RWPE2 (cell line): ENCODE measurements at regions not wholly inside any gene's neighbourhood (a gene's known extent, or its start where the extent isn't known, plus 50 kb on each side); places are given as distances from the start of the nearest gene placed in this dataset.

Experiments
- ATAC-seq: fragments of 200-7000 bp; cut with Tn5 transposase; 3 replicates; pipeline ENCODE4 v1.9.1; 2021; ENCODE audit warnings: low read depth
- DNase-seq: peaks from one replicate; pipeline ENCODE4 v3.0.0-alpha.2; 2020; ENCODE audit warnings: low spot score
- H3K27ac ChIP-seq: fragments of 450-650 bp; 2 replicates; pipeline ENCODE4 v1.5.1; 2017; ENCODE audit warnings: mild to moderate bottlenecking; ENCODE audit not compliant: poor library complexity, severe bottlenecking
- H3K27me3 ChIP-seq: fragments of 250-450 bp; sonication (Bioruptor Pico); 2 replicates; pipeline ENCODE4 v1.5.1; 2021; ENCODE audit warnings: mild to moderate bottlenecking, moderate library complexity; ENCODE audit not compliant: insufficient read depth, poor library complexity, severe bottlenecking
- H3K36me3 ChIP-seq: fragments of 250-450 bp; sonication (Bioruptor Pico); 2 replicates; pipeline ENCODE4 v1.5.1; 2020; ENCODE audit warnings: low read depth, mild to moderate bottlenecking, moderate library complexity
- H3K4me1 ChIP-seq: fragments of 250-450 bp; sonication (Bioruptor Pico); 2 replicates; pipeline ENCODE4 v1.5.1; 2021; ENCODE audit warnings: mild to moderate bottlenecking, moderate library complexity; ENCODE audit not compliant: insufficient read depth, poor library complexity, severe bottlenecking
- H3K4me3 ChIP-seq: fragments of 250-450 bp; sonication (Bioruptor Pico); 2 replicates; pipeline ENCODE4 v1.5.1; 2021; ENCODE audit warnings: mild to moderate bottlenecking, moderate library complexity; ENCODE audit not compliant: severe bottlenecking
- H3K9me3 ChIP-seq: fragments of 250-450 bp; sonication (Bioruptor Pico); 2 replicates; pipeline ENCODE4 v1.5.1; 2021; ENCODE audit warnings: mild to moderate bottlenecking, moderate library complexity; ENCODE audit not compliant: severe bottlenecking
- CTCF ChIP-seq: fragments of 450-650 bp; IDR thresholded peaks from one replicate; pipeline ENCODE4 v1.5.1; 2017; ENCODE audit warnings: mild to moderate bottlenecking, moderate library complexity; ENCODE audit not compliant: poor library complexity, severe bottlenecking

GRCh38 chr4:131381055-131381454 lies 1768.0 kb upstream of the PCDH10 start:
- H3K27me3 ChIP-seq: no peaks in the 10 kb centered on the region
- H3K4me3 ChIP-seq: no peak overlapping the region
- no peak for ATAC-seq
- DNase-seq: no peak
- no peak overlapping the region for H3K27ac ChIP-seq
- no peaks in the 10 kb centered on the region for H3K4me1 ChIP-seq
- no peaks in the 10 kb centered on the region for H3K9me3 ChIP-seq
- no peak for TF ChIP-seq CTCF
- H3K36me3 ChIP-seq: no peaks in the 10 kb centered on the region

GRCh38 chr4:131382839-131383238 lies 1766.3 kb upstream of the PCDH10 start:
- no peak for ATAC-seq
- H3K36me3 ChIP-seq: no peaks in the 10 kb centered on the region
- H3K27me3 ChIP-seq: no peaks in the 10 kb centered on the region
- no peaks in the 10 kb centered on the region for H3K4me1 ChIP-seq
- no peak overlapping the region for H3K4me3 ChIP-seq
- no peak for TF ChIP-seq CTCF
- no peak overlapping the region for H3K27ac ChIP-seq
- no peak for DNase-seq
- no peaks in the 10 kb centered on the region for H3K9me3 ChIP-seq

GRCh38 chr4:131388277-131388676 lies 1760.8 kb upstream of the PCDH10 start:
- H3K27ac ChIP-seq: no peak overlapping the region
- TF ChIP-seq CTCF: no peak
- no peaks in the 10 kb centered on the region for H3K4me1 ChIP-seq
- no peaks in the 10 kb centered on the region for H3K9me3 ChIP-seq
- H3K36me3 ChIP-seq: no peaks in the 10 kb centered on the region
- DNase-seq: no peak
- no peaks in the 10 kb centered on the region for H3K27me3 ChIP-seq
- ATAC-seq: no peak
- no peak overlapping the region for H3K4me3 ChIP-seq

GRCh38 chr4:131408102-131408501 lies 1741.0 kb upstream of the PCDH10 start:
- no peak for TF ChIP-seq CTCF
- ATAC-seq: no peak
- DNase-seq: no peak

GRCh38 chr4:131411393-131411792 lies 1737.7 kb upstream of the PCDH10 start:
- Histone ChIP-seq H3K4me3 (no peak overlapping the region), H3K4me1 (no peaks in the 10 kb centered on the region), H3K9me3 (no peaks in the 10 kb centered on the region), H3K27me3 (no peaks in the 10 kb centered on the region), H3K27ac (no peak overlapping the region), H3K36me3 (no peaks in the 10 kb centered on the region)
- DNase-seq (no peak), ATAC-seq (no peak)
- no peak for TF ChIP-seq CTCF

More at GRCh38 chr4:131408102-131408501, 1741.0 kb upstream of the PCDH10 start:
- Histone ChIP-seq H3K4me1 (no peaks in the 10 kb centered on the region), H3K27ac (no peak overlapping the region), H3K27me3 (no peaks in the 10 kb centered on the region), H3K9me3 (no peaks in the 10 kb centered on the region), H3K36me3 (no peaks in the 10 kb centered on the region), H3K4me3 (no peak overlapping the region)
